SU-DHL-6 (cell line): ENCODE measurements at regions not wholly inside any gene's neighbourhood (a gene's known extent, or its start where the extent isn't known, plus 50 kb on each side); places are given as distances from the start of the nearest gene placed in this dataset.

Source experiments
- CTCF ChIP-seq: fragments of 200-600 bp; sonication (generic); IDR thresholded peaks from one replicate; pipeline ENCODE4 v1.5.1; 2017; ENCODE audit warnings: antibody characterized with exemption, mild to moderate bottlenecking, low read length, moderate library complexity; ENCODE audit not compliant: insufficient read depth, poor library complexity, severe bottlenecking
- EZH2phosphoT487 ChIP-seq: fragments of 200-600 bp; sonication (generic), shearing (Covaris generic); conservative IDR thresholded peaks from 2 replicates; pipeline ENCODE4 v1.6.1; 2018; ENCODE audit warnings: mild to moderate bottlenecking, antibody characterized with exemption, low read length, moderate library complexity, mixed read lengths

GRCh38 chr20:11522366-11522741 is 395.3 kb upstream of the BTBD3 start:
- no peak for TF ChIP-seq CTCF
- no peak for TF ChIP-seq EZH2phosphoT487
